Endothelial cell (in vitro differentiated cells): ENCODE measurements at regions not wholly inside any gene's neighbourhood (a gene's known extent, or its start where the extent isn't known, plus 50 kb on each side); places are given as distances from the start of the nearest gene placed in this dataset.

Experiments used
- DNase-seq: peaks from one replicate; pipeline ENCODE4 v3.0.0; 2021; ENCODE audit warnings: low spot score
- H3K27ac Mint-ChIP-seq: one replicate; pipeline ENCODE4 v1.8.0; 2021; ENCODE audit warnings: mixed read lengths, inconsistent platforms; ENCODE audit not compliant: unreplicated experiment
- H3K27me3 Mint-ChIP-seq: one replicate; pipeline ENCODE4 v1.8.0; 2021; ENCODE audit warnings: mild to moderate bottlenecking, moderate library complexity, mixed read lengths, inconsistent platforms; ENCODE audit not compliant: unreplicated experiment
- H3K36me3 Mint-ChIP-seq: one replicate; pipeline ENCODE4 v1.8.0; 2021; ENCODE audit warnings: mild to moderate bottlenecking, low read depth, mixed read lengths, inconsistent platforms; ENCODE audit not compliant: unreplicated experiment
- H3K4me1 Mint-ChIP-seq: one replicate; pipeline ENCODE4 v1.8.0; 2021; ENCODE audit warnings: mild to moderate bottlenecking, mixed read lengths, inconsistent platforms; ENCODE audit not compliant: unreplicated experiment
- H3K4me3 Mint-ChIP-seq: one replicate; pipeline ENCODE4 v1.8.0; 2021; ENCODE audit warnings: mild to moderate bottlenecking, mixed read lengths, inconsistent platforms; ENCODE audit not compliant: unreplicated experiment
- H3K9me3 Mint-ChIP-seq: one replicate; pipeline ENCODE4 v1.8.0; 2021; ENCODE audit warnings: mixed read lengths, inconsistent platforms; ENCODE audit not compliant: unreplicated experiment
- CTCF ChIP-seq: fragments of 200-600 bp; sonication (generic); IDR thresholded peaks from one replicate; pipeline ENCODE4 v1.5.0; 2021; ENCODE audit warnings: antibody characterized with exemption; ENCODE audit not compliant: unreplicated experiment

DNA sequence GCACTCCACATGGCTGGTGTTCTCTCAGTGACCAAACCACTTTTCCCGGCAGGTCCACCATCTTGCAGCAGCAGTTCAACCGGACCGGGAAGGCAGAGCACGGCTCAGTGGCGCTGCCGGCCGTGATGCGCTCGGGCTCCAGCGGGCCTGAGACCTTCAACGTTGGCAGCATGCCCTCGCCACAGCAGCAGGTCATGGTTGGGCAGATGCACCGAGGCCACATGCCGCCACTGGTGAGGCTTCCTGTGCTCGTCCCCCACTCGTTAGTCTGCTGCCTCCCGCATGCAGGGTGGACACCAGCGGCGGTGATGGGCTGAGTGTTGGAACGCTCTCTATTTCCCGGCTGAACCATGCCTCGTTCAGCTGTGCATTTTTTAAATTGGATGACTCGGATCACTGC is 344.9 kb upstream of the TPM1 start:
- H3K27me3 Mint-ChIP-seq, result peaks cover 2% of the 10 kb centered on the region
- no peak for DNase-seq
- peaks cover 5% of the 10 kb centered on the region for H3K4me1 Mint-ChIP-seq
- H3K27ac Mint-ChIP-seq, result peak overlapping the region; percentile 48
- TF ChIP-seq CTCF, result no peak
- H3K4me3 Mint-ChIP-seq, result no peak overlapping the region
- peaks cover 8% of the 10 kb centered on the region for H3K36me3 Mint-ChIP-seq
- H3K9me3 Mint-ChIP-seq, result no peaks in the 10 kb centered on the region

- no peak overlapping the region for H3K4me3 Mint-ChIP-seq
- H3K27me3 Mint-ChIP-seq, result peaks cover 2% of the 10 kb centered on the region
- DNase-seq, result no peak
- no peak overlapping the region for H3K27ac Mint-ChIP-seq
- no peak for TF ChIP-seq CTCF
- peaks cover 7% of the 10 kb centered on the region for H3K4me1 Mint-ChIP-seq
- no peaks in the 10 kb centered on the region for H3K9me3 Mint-ChIP-seq
- H3K36me3 Mint-ChIP-seq, result peaks cover 8% of the 10 kb centered on the region
Measured at GRCh38 chr15:62698646-62699045, 343.9 kb upstream of the TPM1 start.

- Mint-ChIP-seq H3K4me3 (no peak overlapping the region), H3K36me3 (peaks cover 4% of the 10 kb centered on the region), H3K27ac (no peak overlapping the region), H3K4me1 (peaks cover 13% of the 10 kb centered on the region), H3K9me3 (no peaks in the 10 kb centered on the region), H3K27me3 (no peaks in the 10 kb centered on the region)
- TF ChIP-seq CTCF, result no peak
- no peak for DNase-seq
Measured at GRCh38 chr15:62706317-62706716, 336.2 kb upstream of the TPM1 start.

- H3K4me3 Mint-ChIP-seq, result no peak overlapping the region
- H3K36me3 Mint-ChIP-seq, result peaks cover 4% of the 10 kb centered on the region
- H3K27ac Mint-ChIP-seq, result no peak overlapping the region
- TF ChIP-seq CTCF, result no peak
- H3K4me1 Mint-ChIP-seq, result peaks cover 10% of the 10 kb centered on the region
- DNase-seq, result no peak
- H3K27me3 Mint-ChIP-seq, result no peaks in the 10 kb centered on the region
- H3K9me3 Mint-ChIP-seq, result no peaks in the 10 kb centered on the region
Measured at GRCh38 chr15:62708470-62708869, 334.1 kb upstream of the TPM1 start.

DNA sequence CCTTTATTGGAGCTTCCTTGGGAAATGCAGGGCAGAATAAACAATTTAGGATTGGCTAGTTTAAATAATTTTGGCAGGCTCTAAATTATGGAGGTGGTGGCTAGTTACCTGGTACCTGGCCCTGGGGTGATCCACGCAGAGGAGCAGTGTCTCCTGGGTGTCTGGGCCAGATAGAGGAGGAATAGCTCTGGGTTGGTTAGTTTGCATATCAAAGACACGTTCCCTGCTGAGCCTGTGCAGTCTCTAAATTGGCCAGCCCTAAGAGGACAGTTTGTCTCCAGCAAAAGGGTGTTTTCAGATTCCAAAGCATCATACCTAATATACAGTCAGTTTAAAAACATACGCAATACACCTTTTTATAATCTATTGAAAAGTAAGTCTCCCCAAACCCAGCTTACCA is 333.3 kb upstream of the TPM1 start:
- Mint-ChIP-seq H3K4me3 (no peak overlapping the region), H3K4me1 (peaks cover 10% of the 10 kb centered on the region), H3K36me3 (peaks cover 4% of the 10 kb centered on the region), H3K27me3 (no peaks in the 10 kb centered on the region), H3K9me3 (no peaks in the 10 kb centered on the region), H3K27ac (no peak overlapping the region)
- DNase-seq, result no peak
- TF ChIP-seq CTCF, result no peak
